Fibroblast of pulmonary artery (primary cell): ENCODE measurements at regions not wholly inside any gene's neighbourhood (a gene's known extent, or its start where the extent isn't known, plus 50 kb on each side); places are given as distances from the start of the nearest gene placed in this dataset.
A peak's percentile ranks its signal among the peaks of the same experiment; 100 is the strongest.

Experiments used
- DNase-seq: peaks from one replicate; pipeline ENCODE4 v3.0.0-alpha.2; 2010; ENCODE audit warnings: low read depth
- H3K4me3 ChIP-seq: replicated peaks from 2 replicates; pipeline ENCODE4 v1.5.1; 2011; ENCODE audit warnings: low read depth, mild to moderate bottlenecking, control low read depth, low read length, moderate library complexity
- CTCF ChIP-seq: IDR thresholded peaks from 2 replicates; pipeline ENCODE4 v1.5.1; 2011; ENCODE audit warnings: mild to moderate bottlenecking, control low read depth, low read length, inconsistent platforms; ENCODE audit errors: missing control alignments

GRCh38 chr5:167482555-167482954, 808.9 kb upstream of the WWC1 start:
- H3K4me3 ChIP-seq: no peak overlapping the region
- no peak for TF ChIP-seq CTCF
- no peak for DNase-seq

GRCh38 chr5:167485061-167485774, 806.2 kb upstream of the WWC1 start:
- no peak for TF ChIP-seq CTCF

GRCh38 chr5:167488371-167488770, 803.1 kb upstream of the WWC1 start:
- DNase-seq: peak; percentile 2
- no peak overlapping the region for H3K4me3 ChIP-seq
- TF ChIP-seq CTCF: no peak

More at GRCh38 chr5:167485061-167485774, 806.2 kb upstream of the WWC1 start:
- H3K4me3 ChIP-seq: no peak overlapping the region
- no peak for DNase-seq

GRCh38 chr5:167489202-167489601, 802.2 kb upstream of the WWC1 start:
- no peak for TF ChIP-seq CTCF
- peak; percentile 54 for DNase-seq
- H3K4me3 ChIP-seq: no peak overlapping the region

GRCh38 chr5:167503926-167504720, 787.3 kb upstream of the WWC1 start:
- no peak for DNase-seq
- TF ChIP-seq CTCF: no peak
- H3K4me3 ChIP-seq: no peak overlapping the region

GRCh38 chr5:167507463-167508233, 783.8 kb upstream of the WWC1 start:
- TF ChIP-seq CTCF: no peak
- no peak overlapping the region for H3K4me3 ChIP-seq
- no peak for DNase-seq
